HG02981 (cell line): ENCODE measurements at regions not wholly inside any gene's neighbourhood (a gene's known extent, or its start where the extent isn't known, plus 50 kb on each side); places are given as distances from the start of the nearest gene placed in this dataset.
"Not testable (repeated sequence)": the region's sequence is repeated elsewhere in the genome, so short reads cannot be mapped to it uniquely, and the experiment has no call there.

Experiments
- ATAC-seq: cut with Tn5 transposase; IDR thresholded peaks from one replicate; pipeline ENCODE4 v1.9.1; 2021; ENCODE audit warnings: mild to moderate bottlenecking, moderate library complexity; ENCODE audit not compliant: unreplicated experiment

DNA sequence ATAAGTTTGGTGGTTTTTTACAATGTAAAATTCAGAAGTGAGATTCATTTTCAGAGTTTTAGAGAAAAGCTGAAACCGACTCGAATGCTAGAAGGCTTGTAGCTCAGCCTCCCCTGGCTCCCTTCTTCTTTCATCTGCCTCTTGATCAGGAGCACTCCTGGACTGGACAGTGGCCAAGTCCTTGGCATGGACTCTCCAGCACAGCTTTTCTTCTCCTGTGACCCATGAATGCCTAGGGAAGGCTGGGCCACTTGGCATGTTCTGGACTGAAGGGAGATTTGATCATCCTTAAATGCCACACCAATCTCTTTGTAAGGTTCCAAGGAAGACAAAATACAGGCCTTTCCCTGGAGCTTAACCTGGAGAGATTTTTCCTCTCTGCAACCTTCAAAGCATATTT lies 384.0 kb upstream of the SASH1 start:
- no peak for ATAC-seq

DNA sequence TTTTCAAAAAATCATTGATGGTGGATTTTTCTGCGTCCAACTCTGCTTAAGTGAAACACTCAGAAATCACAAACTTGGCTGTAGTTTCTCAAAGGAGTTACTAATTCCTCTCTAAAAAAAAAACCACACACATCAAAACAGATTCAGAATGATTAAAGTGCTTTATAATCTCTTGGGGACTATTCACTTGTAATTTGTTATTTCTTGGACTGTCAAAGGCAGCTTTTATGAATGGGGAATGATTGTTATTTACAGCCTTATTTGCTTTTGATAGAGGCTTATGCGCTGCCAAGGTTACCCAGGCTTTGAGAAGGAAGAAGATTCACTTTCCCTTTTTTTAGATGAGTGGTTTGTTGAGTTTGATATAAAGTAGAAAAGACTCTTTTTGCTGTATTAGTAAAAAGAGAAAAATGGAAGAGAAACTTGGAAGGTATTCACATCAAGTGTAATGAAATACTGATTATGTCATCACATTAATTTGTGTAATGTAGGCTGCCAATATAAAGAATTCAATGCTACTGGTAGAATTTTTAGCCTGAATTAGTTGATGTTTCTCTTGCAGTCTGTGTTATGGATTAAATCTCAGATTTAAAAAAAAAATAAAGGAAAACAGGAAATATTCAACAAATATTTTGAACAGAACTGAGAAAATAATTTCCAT lies 381.0 kb upstream of the SASH1 start:
- ATAC-seq = no peak

DNA sequence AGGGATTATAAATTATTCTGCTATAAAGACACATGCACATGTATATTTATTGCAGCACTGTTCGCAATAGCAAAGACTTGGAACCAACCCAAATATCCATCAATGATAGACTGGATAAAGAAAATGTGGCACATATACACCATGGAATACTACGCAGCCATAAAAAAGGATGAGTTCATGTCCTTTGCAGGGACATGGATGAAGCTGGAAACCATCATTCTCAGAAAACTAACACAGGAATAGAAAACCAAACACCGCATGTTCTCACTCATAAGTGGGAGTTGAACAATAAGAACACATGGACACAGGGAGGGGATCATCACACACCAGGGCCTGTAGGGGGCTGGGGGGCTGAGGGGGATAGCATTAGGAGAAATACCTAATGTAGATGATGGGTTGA lies 377.2 kb upstream of the SASH1 start:
- ATAC-seq = not testable (repeated sequence)

DNA sequence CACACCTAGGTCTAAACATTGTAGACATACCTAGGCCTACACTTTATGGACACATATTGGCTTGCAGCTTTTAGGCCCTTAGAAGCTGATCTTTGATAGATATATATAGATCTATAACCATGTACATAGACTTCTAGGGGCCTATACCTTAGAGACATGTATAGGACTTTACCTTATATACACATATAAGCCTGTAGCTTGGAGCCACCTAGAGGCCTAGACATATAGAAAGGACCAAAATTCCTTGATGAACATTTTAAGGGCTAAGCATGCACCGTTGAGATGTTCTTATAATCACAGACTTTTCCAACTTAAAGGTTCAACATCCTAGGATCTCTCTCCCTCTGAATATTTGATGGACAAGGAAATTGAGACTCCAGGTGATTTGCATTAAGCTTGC lies 371.7 kb upstream of the SASH1 start:
- no peak for ATAC-seq

- ATAC-seq = no peak
These were observed 370.2 kb upstream of the SASH1 start for GRCh38 chr6:147972448-147972847.

DNA sequence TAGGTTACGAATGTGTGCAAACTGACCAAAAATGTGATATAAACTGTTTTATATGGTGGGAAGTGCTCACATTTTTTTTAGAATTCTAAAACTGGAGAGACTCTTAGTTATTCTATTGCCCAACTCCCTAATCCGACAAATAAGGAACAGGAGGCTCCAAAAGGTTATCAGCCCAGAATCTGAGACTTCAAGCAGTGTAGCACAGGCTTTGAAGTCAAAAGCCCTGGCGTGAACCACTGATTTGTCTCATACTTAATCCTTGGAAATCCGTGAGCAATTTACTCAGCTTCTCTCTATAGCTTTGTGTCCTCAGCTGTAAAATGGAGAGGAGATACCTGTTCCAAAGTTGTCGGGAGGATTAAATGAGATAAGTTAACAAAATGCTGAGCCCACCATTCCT lies 368.8 kb upstream of the SASH1 start:
- no peak for ATAC-seq

GRCh38 chr6:147974376-147974775 lies 368.3 kb upstream of the SASH1 start:
- no peak for ATAC-seq

GRCh38 chr6:147977851-147978465 lies 364.7 kb upstream of the SASH1 start:
- no peak for ATAC-seq

- ATAC-seq = no peak
These were observed 362.7 kb upstream of the SASH1 start for GRCh38 chr6:147979966-147980365.

- no peak for ATAC-seq
These were observed 358.9 kb upstream of the SASH1 start for GRCh38 chr6:147983581-147984366.

DNA sequence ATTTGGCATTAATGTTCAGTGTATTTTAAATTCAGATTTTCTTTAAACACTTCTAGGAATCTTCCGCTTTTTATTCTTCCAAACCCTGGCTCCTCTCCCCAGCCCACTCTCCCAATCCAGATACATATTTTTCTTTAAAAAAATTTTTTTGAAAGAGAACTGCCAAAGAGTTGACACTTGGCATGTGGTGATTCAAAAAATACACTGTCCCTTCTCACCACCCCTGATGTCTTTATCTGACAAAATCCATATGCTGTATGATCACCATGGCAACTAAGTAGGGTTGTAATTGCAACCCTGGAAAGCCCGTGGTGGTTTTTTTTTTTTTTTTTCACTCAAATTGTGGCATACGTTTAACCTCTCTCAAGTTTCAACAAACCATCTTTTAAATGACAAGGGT lies 355.8 kb upstream of the SASH1 start:
- ATAC-seq = no peak

- ATAC-seq = no peak
These were observed 352.5 kb upstream of the SASH1 start for GRCh38 chr6:147990159-147990558.

DNA sequence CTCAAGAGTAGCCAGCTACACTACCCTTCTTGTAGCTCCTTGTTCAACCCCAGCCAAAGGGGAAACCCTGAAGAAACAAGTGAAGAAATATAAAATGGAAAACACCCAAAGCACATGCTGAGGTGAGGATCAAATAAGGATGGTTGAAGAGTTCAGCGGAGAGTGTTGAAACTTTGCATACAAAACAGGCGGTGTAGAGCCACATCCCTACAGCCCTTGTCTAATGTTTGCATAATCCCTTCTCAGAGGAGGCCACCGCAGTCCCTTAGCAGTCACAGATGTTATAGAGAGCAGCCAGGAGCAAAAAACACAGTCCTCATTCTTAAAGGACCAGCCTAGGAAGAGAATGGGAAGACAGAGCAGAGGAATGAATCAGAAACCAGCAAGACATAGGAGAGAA lies 350.7 kb upstream of the SASH1 start:
- ATAC-seq = no peak

- ATAC-seq = no peak
These were observed 343.6 kb upstream of the SASH1 start for GRCh38 chr6:147999001-147999540.

DNA sequence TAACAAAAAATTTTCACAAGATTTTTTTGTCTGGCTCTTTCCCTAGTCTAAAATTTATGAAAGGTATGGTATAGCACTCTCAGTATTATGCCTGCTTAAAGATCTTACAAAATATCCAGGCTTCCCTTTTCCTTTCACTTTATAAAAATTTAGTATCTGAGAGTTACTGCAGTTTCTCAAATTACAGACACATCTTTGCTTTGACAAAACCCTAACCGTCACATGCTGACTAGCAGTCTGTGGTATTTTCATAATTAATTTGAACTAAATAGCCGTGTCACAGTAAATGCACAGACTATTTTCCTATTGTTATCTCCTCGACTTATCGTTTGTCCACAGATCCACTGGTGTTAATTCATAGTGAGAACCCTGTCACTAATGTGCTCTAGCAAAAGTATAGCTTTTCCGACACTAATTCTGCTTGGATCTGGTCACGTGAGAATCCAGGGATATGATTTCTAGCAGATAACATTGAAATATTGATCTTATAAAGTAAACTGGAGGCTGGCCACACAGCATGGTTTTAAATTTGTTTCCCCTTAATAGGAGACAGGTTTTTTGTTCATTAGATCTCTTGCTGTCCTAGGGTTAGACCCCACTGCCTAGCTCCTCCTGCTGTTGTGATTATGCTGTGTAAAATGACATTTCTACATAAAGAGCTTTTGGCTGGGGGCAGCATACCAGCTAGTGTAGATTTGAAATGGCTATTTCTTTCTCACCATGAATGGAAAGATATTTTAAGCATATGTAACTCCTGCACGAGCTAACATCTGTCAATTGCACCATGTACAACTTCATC lies 340.6 kb upstream of the SASH1 start:
- ATAC-seq = no peak

DNA sequence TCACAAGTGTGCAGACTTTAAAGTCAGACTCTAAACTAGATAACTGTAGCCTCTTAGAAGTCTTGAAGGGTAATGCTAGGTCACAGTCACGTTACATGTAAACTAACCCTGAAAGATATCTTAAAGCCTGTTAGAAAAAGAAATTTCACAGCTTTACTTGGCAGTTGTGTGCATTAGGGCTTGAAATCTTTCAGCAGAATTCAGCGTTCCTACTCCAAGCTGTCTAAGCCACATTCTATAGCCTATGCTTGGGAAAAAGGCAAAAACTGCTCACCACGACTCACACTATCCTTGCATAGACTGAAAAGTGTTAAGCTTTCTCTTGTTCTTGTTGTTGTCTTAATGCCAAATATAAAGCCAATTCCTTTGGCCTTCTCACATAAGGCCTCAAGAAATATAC lies 338.0 kb upstream of the SASH1 start:
- no peak for ATAC-seq

DNA sequence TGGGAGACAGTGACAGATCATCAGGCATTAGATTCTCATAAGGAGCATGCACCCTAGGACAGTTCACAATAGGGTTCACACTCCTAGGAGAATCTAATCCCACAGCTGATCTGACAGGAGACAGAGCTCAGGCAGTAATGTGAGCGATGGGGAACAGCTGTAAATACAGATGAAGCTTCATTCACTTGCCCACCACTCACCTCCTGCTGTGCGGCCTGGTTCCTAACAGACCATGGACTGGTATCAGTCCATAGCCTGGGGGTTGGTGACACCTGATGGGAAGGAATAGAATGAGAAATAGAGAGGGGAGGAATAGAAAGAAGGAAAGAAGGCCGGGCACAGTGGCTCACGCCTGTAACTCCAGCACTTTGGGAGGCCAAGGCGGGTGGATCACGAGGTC lies 336.8 kb upstream of the SASH1 start:
- ATAC-seq = no peak

DNA sequence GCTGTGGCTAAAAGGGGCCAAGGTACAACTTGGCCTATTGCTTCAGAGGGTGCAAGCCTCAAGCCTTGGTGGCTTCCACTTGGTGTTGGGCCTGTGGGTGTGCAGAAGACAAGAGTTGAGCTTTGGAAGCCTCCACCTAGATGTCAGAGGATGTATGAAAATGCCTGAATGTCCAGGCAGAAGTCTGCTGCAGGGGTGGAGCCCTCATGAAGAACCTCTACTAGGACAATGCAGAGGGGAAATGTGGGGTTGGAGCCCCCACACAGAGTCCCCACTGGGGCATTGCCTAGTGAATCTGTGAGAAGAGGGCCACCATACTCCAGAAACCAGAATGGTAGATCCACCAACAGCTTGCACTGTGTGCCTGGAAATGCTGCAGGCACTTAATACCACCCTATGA lies 332.1 kb upstream of the SASH1 start:
- ATAC-seq = not testable (repeated sequence)

DNA sequence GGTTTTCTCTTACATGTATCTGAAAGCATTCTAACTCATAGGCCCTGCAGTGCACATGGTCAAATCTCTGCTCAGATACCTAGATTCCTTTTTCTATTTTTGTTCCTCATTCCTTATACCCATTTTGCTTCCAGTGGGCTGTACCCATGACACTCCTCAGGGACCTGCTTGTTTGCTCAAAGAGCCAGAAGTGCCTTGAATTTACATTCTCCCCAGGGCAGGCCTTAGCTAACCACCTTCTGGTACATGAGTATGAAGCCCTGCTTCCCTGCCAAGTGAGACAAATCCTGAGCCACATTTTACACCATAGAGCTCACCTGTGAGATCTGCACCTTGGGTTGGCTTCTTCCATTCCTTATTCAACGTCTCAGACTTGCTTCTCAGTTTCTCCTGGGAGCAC lies 326.6 kb upstream of the SASH1 start:
- ATAC-seq = no peak

DNA sequence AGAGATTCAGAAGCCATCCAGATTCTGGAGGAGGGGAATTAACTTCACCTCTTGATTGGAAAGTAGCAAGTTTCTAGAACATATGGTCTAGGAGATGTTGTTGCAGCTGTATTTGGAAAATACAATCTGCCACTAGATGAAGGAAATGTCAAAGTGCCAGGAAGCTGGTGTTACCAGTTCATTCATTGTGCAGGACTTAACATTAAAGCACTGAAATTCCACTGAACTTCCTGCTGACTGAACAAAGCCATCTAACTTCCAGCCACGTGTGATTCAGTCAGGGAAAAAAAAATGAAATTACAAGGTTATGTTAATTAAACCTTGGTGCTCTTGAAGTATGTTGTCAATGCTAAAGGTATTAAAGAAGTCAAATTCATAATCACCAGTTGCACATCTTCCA lies 321.5 kb upstream of the SASH1 start:
- no peak for ATAC-seq

DNA sequence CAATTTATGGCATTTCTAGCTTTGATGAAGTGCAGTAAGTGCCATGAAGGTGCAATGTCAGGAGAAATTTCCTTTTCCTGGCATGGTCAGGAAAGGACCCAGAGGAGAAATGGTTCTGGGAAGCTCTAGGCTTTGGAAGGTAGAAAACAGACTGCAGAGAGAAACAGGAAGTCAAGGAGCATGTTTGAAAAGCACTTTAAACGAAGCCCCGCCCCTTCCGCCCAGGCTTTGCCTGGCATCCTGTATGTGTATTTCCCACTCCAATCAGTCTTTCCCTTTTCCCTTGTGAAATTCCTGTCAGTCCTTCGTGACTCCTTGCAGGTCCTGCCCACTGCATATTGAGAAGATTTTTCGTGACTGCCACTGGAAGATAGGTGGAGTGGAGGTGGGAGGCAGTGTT lies 320.9 kb upstream of the SASH1 start:
- no peak for ATAC-seq
